WERI-Rb-1 (cell line): ENCODE measurements at regions not wholly inside any gene's neighbourhood (a gene's known extent, or its start where the extent isn't known, plus 50 kb on each side); places are given as distances from the start of the nearest gene placed in this dataset.

Source experiments
- DNase-seq: peaks from one replicate; pipeline ENCODE4 v3.0.0-alpha.2; 2020
- H3K27ac ChIP-seq: fragments of 250-450 bp; sonication (Bioruptor Pico); 2 replicates; pipeline ENCODE4 v1.5.1; 2020; ENCODE audit warnings: mild to moderate bottlenecking, moderate library complexity
- H3K27me3 ChIP-seq: fragments of 250-450 bp; sonication (Bioruptor Pico); 2 replicates; pipeline ENCODE4 v1.5.1; 2021; ENCODE audit warnings: mild to moderate bottlenecking, low read depth, moderate library complexity; ENCODE audit not compliant: insufficient read depth, severe bottlenecking
- H3K36me3 ChIP-seq: fragments of 250-450 bp; sonication (Bioruptor Pico); 2 replicates; pipeline ENCODE4 v1.5.1; 2020; ENCODE audit warnings: mild to moderate bottlenecking, moderate library complexity
- H3K4me3 ChIP-seq: 2 replicates; pipeline ENCODE4 v1.5.1; 2011; ENCODE audit warnings: low read depth, mild to moderate bottlenecking, control low read depth, low read length
- H3K9me3 ChIP-seq: fragments of 250-450 bp; sonication (Bioruptor Pico); 2 replicates; pipeline ENCODE4 v1.5.1; 2021; ENCODE audit warnings: mild to moderate bottlenecking, moderate library complexity; ENCODE audit not compliant: severe bottlenecking
- TF ChIP-seq, protein P1 (sequence below): IDR thresholded peaks from 2 replicates; pipeline ENCODE4 v1.5.1; 2011; ENCODE audit warnings: low read depth, mild to moderate bottlenecking, control low read depth, inconsistent platforms, low read length

- DNase-seq = no peak
- H3K4me3 ChIP-seq = no peak overlapping the region
- H3K36me3 ChIP-seq = no peaks in the 10 kb centered on the region
- no peaks in the 10 kb centered on the region for H3K9me3 ChIP-seq
- TF ChIP-seq, protein P1, sequence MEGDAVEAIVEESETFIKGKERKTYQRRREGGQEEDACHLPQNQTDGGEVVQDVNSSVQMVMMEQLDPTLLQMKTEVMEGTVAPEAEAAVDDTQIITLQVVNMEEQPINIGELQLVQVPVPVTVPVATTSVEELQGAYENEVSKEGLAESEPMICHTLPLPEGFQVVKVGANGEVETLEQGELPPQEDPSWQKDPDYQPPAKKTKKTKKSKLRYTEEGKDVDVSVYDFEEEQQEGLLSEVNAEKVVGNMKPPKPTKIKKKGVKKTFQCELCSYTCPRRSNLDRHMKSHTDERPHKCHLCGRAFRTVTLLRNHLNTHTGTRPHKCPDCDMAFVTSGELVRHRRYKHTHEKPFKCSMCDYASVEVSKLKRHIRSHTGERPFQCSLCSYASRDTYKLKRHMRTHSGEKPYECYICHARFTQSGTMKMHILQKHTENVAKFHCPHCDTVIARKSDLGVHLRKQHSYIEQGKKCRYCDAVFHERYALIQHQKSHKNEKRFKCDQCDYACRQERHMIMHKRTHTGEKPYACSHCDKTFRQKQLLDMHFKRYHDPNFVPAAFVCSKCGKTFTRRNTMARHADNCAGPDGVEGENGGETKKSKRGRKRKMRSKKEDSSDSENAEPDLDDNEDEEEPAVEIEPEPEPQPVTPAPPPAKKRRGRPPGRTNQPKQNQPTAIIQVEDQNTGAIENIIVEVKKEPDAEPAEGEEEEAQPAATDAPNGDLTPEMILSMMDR = no peak
- H3K27ac ChIP-seq = no peak overlapping the region
- H3K27me3 ChIP-seq = peaks cover 93% of the 10 kb centered on the region
Observed at GRCh38 chr12:53840316-53840715, 88.5 kb upstream of the CISTR start.

GRCh38 chr12:53842686-53843085 lies 90.9 kb upstream of the CISTR start:
- TF ChIP-seq, protein P1 = no peak
- Histone ChIP-seq H3K9me3 (no peaks in the 10 kb centered on the region), H3K4me3 (no peak overlapping the region), H3K27ac (no peak overlapping the region), H3K36me3 (no peaks in the 10 kb centered on the region), H3K27me3 (peaks cover 97% of the 10 kb centered on the region)
- no peak for DNase-seq

GRCh38 chr12:53843545-53843944 lies 91.8 kb upstream of the CISTR start:
- H3K27me3 ChIP-seq = peaks cover 97% of the 10 kb centered on the region
- H3K27ac ChIP-seq = no peak overlapping the region
- TF ChIP-seq, protein P1 = no peak
- H3K9me3 ChIP-seq = no peaks in the 10 kb centered on the region
- no peak for DNase-seq
- no peaks in the 10 kb centered on the region for H3K36me3 ChIP-seq
- H3K4me3 ChIP-seq = no peak overlapping the region

DNA sequence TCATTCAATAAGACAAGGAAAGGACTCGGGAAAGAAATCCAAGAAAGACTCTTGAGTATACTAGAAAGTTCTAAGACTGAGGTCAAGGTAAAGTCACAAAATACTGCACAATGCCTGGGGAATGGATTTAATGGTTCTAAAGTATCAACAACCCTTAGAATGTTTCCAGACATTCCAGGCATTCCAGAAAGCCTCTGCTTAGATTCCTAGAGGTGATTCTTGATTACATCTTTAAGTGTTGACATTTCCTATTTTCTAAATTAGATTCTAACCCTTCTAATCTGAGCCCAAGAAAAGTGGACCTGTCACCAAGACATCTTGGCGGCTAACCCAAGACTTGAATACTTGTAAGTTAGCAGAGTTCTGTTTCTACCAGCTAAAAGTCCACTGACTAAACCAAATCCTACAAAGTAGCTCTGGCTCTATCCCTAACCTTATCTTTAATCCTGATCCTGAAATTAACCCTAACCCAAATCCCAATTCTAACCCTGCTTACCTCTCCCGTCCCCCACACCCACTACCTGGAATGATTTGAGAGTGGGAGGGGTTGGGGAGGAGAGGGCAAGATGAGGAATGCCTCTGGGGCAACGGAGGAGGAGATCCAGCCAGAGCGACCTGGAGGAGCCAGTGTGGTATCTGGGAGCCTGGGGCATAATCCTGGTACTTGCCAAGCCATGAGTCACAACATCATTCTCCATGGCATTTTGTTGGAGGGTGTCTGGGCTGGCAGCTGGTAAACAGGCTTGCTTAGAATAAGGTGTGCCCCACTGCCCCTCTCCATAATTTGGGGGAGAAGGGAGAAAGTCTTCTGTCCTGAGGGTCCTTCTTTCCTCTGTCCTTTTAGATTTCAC lies 93.4 kb upstream of the HOXC13 start:
- H3K9me3 ChIP-seq = no peaks in the 10 kb centered on the region
- no peaks in the 10 kb centered on the region for H3K36me3 ChIP-seq
- no peak overlapping the region for H3K4me3 ChIP-seq
- peaks cover 97% of the 10 kb centered on the region for H3K27me3 ChIP-seq
- H3K27ac ChIP-seq = no peak overlapping the region
- TF ChIP-seq, protein P1 = no peak
- DNase-seq = no peak

GRCh38 chr12:53845932-53846331 lies 92.7 kb upstream of the HOXC13 start:
- DNase-seq = no peak
- Histone ChIP-seq H3K27me3 (peaks cover 97% of the 10 kb centered on the region), H3K27ac (no peak overlapping the region), H3K36me3 (no peaks in the 10 kb centered on the region), H3K9me3 (no peaks in the 10 kb centered on the region), H3K4me3 (no peak overlapping the region)
- TF ChIP-seq, protein P1 = no peak

GRCh38 chr12:53849113-53849512 lies 89.5 kb upstream of the HOXC13 start:
- no peaks in the 10 kb centered on the region for H3K36me3 ChIP-seq
- TF ChIP-seq, protein P1 = no peak
- H3K27ac ChIP-seq = no peak overlapping the region
- peaks cover 87% of the 10 kb centered on the region for H3K27me3 ChIP-seq
- H3K9me3 ChIP-seq = no peaks in the 10 kb centered on the region
- H3K4me3 ChIP-seq = no peak overlapping the region
- no peak for DNase-seq
